ENCODE measurements at regions not wholly inside any gene's neighbourhood (a gene's known extent, or its start where the extent isn't known, plus 50 kb on each side); places are given as distances from the start of the nearest gene placed in this dataset.
A peak's percentile ranks its signal among the peaks of the same experiment; 100 is the strongest.

DNA sequence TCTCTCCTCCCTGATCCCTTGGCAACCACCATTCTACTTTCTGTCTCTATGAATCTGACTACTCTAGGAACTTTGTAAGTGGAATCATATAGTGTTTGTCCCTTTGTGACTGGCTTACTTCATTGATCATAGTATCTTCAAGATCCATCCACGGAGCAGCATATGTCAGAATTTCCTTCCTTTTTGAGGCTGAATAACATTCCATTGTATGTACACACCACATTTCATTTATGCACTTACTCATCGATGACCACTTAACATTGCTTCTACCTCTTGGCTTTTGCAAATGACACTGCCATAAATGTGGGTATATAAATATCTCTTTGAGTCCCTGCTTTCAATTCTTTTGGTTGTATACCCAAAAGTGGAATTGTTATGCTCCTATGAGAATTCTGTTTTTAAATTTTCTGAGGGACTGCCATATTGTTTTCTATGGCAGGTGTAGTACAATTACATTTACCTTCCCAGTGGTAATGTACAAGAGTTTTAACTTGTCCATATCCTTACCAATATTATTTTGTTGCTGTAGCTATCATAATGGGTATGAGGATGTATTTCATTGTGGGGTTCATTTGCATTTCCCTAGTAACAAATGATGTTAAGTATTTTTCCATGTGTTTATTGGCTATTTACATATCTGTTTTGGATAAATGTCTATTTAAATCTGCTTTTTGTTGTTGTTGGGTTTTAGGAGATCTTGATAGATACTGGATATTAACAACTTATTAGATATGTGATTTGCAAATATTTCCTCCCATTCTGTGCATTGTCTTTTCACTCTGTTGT is 466.1 kb downstream of the C4orf33 start:
- DNase-seq: no peak

DNA sequence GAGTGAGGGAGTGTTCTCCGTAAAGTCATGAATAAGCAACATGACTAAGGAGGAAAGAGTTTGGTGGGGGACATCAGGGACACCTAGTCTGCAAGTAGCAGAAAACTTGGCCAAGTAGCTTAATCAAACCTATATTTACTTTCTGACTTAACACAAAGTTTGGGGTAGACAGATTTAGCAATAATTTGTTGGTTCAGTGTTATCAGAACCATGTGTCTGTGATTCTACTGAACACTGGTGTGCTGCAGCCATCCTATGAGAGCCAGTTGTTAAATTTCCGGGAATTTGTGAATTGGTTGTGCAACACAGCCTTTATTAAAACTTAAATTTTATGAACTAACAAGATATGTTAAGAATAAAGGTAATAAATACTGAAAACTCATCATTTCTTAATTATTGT is 469.3 kb downstream of the C4orf33 start:
- DNase-seq: no peak

DNA sequence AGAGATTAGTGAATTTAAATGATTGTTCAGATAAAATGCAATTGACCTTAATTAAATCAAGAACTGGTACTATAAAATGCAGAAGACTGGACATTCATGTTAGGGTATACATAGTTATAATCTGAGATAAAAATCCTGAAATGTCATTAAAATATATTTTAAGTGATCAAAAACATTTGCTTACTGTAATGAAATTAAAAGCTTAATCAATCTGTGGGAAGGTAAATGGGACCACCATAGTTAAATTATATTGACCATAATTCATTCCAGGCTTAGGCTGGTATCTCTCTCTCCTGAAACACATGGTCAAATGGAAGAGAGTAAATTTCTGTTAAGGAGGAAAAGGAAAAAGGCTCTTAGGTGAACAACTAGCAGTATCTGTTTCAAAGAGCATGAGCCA is 474.4 kb downstream of the C4orf33 start:
- DNase-seq: no peak

GRCh38 chr4:129578336-129578735 is 482.4 kb downstream of the C4orf33 start:
- no peak for DNase-seq

DNA sequence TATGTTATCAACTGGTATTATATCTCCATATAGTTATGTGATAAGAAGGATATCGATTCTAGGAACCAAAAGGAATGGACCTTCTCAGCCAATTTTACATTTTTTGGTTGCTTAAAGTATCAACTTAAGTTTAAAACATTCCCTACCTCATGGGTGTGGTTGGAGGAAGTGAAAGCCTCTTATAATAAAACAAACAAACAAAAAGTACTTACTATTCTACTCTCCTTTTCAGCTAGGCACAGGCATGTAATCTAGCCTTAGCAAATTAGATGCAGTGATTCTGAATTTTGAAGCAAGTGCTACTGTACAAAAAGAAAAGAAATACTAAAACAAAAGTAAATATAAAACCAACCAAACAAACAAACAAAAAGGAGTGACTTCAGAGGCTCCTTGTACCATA is 485.4 kb downstream of the C4orf33 start:
- no peak for DNase-seq

DNA sequence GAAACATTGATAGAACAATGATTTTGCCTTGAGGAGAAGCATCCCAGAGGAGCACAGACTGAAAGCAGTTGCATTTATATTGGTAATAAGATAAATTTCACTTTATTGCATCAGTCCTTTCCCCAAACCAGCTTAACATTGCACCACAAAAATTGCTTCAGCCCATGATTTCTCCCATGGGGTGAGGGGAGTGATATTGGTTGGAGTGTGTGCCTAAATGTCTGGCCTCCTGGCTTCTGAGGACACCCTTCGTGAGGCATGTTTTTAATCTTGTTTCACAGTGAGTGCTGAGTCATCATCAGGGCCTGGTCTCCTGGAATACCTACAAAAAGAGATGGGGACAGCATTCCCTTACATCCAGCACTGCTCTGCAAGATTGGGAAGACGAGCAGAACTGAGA is 487.9 kb downstream of the C4orf33 start:
- no peak for DNase-seq

GRCh38 chr4:129598582-129598981 is 502.6 kb downstream of the C4orf33 start:
- no peak for DNase-seq

DNA sequence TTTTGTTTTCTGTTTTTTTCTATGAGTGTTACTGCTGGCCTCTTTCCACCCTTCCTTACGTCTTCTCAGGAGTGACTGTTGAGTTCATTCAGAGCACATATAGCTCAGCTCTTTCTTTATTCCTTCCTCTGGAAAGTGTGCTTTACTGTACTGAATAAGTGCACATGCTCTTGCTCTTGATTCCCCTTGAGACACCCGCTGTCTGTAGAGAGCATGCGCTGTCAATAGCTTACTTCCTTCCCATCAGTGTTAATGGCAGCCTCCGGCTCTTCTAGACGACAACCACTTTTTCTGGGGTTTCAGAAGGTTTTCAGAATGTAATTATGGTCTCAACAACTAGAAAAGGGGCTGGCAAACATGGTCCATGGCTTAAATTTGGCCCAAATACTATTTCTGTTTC is 504.9 kb downstream of the C4orf33 start:
- DNase-seq: no peak

DNA sequence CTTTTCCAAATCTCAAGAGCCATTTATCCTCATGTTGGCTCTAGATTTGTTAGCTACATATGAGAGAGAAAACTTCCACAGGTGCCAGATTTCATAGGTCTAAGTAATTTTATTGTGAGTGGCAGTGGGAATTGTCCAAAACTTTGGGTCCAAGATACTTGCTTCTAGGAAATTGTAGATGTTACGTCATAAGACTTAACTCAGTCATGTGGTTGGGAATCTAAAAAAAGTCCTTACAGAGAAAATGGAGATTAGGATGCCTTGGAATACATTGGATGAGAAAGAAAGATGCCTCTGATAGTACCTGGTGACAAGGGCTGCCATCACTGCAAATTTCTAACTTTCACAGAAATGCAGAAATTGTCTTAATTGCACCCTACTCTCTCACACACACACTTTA is 506.5 kb downstream of the C4orf33 start:
- DNase-seq: no peak

- DNase-seq: no peak
Observed at GRCh38 chr4:129603241-129603931, 507.4 kb downstream of the C4orf33 start.

DNA sequence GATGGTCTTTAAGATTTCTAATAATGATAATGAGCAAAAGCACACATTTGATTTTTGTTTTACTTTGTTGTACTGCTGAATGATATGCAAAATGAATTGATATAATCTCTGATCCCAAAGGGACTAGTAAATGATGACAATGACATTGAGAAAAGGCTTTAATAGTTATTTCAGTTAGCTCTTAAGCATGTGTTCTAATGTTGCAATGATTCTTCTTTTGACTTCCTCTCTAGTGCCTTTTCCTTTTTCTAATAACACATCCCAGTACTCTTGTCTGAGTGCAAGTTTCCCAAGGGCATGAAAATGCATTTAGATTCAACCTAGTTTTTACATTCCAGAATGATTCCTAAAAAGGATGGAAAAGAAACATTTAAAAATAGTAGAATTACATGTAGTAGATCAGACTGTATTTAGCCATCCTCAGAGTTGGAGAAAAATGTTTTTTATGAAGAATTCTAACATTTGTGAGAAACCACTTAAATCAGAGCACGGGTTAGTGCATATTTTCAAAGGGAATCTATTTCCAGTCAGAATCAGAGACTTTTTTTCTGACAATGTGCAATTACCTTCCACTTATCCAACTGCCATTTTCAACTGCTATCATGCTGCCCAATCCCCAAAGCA is 508.8 kb downstream of the C4orf33 start:
- DNase-seq: no peak

- no peak for DNase-seq
Observed at GRCh38 chr4:129614611-129615010, 518.7 kb downstream of the C4orf33 start.

GRCh38 chr4:129622566-129622965 is 526.6 kb downstream of the C4orf33 start:
- no peak for DNase-seq

- no peak for DNase-seq
Observed at GRCh38 chr4:129623233-129623875, 527.4 kb downstream of the C4orf33 start.

DNA sequence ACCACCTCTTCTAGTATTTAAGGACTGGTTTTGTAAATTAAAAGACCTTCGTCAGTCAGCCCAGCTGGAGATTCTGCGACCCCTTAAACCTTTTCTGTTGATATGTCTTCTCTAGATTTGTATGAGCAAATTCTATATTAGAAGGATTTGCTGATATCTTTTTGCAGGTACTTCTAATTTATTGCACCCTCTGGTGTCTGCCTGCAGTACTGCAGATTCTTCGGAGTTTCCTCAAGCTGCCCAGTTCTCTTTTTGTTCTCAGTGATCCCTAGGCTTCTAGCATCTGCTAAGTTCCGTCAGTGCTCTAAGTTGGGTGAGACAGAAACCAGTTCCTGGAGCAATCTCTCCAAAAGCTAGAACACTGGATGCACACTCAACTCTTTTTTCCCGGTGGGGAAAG is 545.2 kb downstream of the C4orf33 start:
- DNase-seq: peak; percentile 4

DNA sequence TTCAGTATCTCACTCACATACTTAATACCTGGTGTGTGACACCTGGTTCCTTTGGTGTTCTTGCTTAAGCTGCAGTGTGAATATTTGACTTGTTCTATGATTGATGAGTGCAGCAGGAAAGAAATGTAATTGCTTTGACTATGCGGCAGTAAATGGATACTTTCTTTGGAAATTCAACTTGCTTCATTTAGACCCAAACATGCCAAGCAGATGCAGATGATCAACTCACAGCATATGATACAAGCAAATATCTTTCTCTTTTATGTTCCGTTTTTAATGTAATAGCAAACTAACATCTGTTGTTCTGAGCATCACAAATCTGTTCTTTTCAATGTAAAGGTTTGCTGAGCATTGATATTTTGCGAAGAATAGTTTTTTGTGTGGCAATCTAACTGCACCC is 549.5 kb downstream of the C4orf33 start:
- DNase-seq: no peak

DNA sequence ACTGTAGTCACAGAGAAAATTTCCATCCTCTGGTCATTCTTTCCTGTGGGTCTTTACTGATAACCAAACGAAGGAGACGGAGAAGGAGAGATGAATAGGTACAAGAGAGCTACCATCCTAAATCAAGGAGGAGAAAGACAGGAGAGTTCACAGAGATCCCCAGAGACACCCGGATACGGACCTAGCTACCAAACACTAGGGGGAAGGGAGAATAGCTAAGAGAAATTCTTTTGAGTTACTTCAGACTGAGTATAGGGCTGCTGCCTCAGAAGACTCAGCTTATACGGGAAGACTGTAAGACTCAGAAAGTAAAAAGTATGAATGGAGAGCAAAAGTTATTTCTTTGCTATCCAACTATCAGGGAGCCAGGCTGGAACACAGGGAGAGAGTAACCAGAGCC is 572.1 kb downstream of the C4orf33 start:
- DNase-seq: no peak

DNA sequence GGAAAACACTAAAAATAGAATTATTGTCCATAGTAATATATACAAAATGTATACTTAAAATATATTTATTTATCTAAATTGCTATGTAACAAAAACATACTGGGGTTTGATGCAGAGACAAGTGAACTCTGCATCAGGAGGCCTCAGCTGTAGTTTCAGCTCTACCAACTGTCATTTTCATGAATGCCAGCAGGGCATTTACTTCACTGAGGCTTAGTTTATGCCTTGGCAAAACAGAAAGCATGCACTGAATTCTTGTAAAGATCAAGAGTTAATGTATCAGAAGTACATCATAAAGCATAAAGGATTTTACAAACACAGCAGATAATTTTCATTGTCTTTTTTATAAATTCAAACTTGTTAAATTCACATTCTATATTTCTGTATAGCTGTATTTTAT is 577.0 kb downstream of the C4orf33 start:
- no peak for DNase-seq

DNA sequence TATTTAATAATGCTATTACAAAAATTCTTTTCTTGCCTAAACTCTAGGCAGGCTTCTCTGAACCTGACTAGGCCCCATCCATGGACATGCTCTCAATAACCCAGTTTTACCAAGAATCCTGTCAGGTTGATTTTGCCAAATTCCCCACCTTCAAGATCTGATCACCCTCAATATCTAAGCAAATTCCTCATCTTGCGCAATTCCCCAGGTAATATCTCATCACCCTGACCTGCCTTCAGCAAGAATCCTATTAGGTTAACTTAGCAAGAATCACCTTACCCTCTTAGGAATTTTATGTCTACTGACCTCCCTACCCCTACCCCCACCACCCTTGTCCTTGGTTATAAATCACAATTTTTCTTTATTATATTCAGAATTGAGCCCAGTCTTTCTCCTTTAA is 579.1 kb downstream of the C4orf33 start:
- DNase-seq: no peak

DNA sequence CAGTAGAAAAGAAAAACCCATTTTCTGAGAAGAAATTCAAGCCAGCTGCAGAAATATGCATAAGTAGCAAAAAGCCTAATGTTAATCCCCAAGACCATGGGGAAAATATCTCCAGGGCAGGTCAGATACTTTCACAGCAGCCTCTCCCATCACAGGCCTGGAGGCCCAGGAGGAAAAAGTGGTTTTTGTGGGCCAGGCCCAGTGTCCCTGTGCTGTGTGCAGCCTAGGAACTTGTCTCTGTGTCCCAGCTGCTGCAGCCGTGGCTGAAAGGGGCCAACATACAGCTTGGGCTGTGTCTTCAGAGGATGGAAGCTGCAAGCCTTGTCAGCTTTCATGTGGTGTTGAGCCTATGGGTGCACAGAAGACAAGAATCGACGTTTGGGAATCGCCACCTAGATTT is 581.0 kb downstream of the C4orf33 start:
- DNase-seq: no peak

GRCh38 chr4:129682586-129682985 is 586.6 kb downstream of the C4orf33 start:
- DNase-seq: no peak

DNA sequence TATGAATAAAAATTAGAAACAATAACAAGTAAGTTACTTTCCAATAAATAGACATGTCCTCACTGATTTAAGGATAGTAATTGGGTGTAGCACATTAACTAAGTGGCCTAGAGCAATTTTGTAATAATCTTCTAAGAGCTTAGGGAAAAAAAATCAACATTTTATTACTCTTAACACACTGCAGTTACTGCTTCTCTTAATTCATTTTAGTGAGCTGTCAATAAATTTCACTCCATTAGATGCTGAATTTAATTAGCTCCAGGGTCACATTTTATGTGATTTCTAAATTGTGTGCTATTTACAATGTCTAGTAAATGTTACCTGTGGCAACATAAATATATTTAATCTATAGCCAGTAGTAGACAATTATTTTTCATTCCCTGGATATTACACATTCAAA is 612.0 kb downstream of the C4orf33 start:
- DNase-seq: no peak

DNA sequence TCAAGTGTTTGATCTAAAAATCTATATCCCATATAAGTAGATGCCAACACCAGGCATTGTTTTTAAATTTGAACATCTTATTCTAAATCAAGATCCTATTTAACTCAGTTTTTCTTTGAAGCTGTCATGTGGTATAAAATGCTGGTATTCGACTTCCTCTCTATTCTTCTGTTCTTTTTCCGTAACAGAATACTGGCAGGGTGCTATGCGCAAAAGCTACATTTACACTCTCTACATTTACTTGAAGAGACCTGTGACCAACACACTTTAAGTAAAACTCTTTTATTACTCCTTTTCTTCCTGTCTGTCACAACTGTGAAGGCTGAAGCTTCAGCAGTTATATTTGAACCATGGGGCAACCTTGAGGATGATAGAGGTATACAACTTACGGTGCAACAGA is 612.8 kb downstream of the C4orf33 start:
- no peak for DNase-seq

DNA sequence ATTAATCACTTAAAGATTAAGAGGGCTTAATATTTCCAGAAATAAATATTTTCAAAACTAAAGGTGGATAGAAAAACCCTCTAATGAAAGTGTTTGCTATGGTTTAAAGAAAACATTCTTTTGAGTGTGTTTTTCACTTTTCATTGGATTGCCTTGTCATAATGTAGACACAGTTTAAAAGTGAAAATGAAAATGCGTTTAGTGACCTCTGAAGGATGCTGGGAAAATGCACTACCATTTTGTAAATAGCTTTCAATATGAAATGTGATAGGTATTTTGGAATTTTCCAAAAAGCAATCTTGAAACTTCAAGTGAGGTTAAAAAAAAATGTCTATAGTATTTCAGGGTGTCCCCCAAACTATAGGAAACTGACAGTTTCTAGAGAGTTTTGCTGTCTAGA is 642.2 kb downstream of the C4orf33 start:
- DNase-seq: no peak

Measured in NCI-H146 (cell line).